HG03439 (cell line): ENCODE measurements at regions not wholly inside any gene's neighbourhood (a gene's known extent, or its start where the extent isn't known, plus 50 kb on each side); places are given as distances from the start of the nearest gene placed in this dataset.

Experiments used
- ATAC-seq: cut with Tn5 transposase; IDR thresholded peaks from one replicate; pipeline ENCODE4 v1.9.1; 2021; ENCODE audit warnings: mild to moderate bottlenecking, moderate library complexity; ENCODE audit not compliant: unreplicated experiment

- ATAC-seq = no peak
Measured at GRCh38 chr2:19300961-19301360, 57.5 kb downstream of the OSR1 start.

GRCh38 chr2:19299522-19299921, 58.9 kb downstream of the OSR1 start:
- no peak for ATAC-seq

GRCh38 chr2:19299032-19299431, 59.4 kb downstream of the OSR1 start:
- no peak for ATAC-seq

GRCh38 chr2:19297716-19298115, 60.7 kb downstream of the OSR1 start:
- no peak for ATAC-seq

- no peak for ATAC-seq
Measured at GRCh38 chr2:19295998-19296502, 62.4 kb downstream of the OSR1 start.

- no peak for ATAC-seq
Measured at GRCh38 chr2:19292007-19292406, 66.4 kb downstream of the OSR1 start.

- ATAC-seq = no peak
Measured at GRCh38 chr2:19288291-19288690, 70.1 kb downstream of the OSR1 start.

GRCh38 chr2:19287324-19287723, 71.1 kb downstream of the OSR1 start:
- ATAC-seq = no peak

- ATAC-seq = no peak
Measured at GRCh38 chr2:19282305-19282704, 76.1 kb downstream of the OSR1 start.

GRCh38 chr2:19274439-19274838, 84.0 kb downstream of the OSR1 start:
- ATAC-seq = no peak

GRCh38 chr2:19272941-19273470, 85.4 kb downstream of the OSR1 start:
- no peak for ATAC-seq

GRCh38 chr2:19272039-19272438, 86.4 kb downstream of the OSR1 start:
- no peak for ATAC-seq

- no peak for ATAC-seq
Measured at GRCh38 chr2:19264852-19265251, 93.6 kb downstream of the OSR1 start.

GRCh38 chr2:19262150-19262549, 96.3 kb downstream of the OSR1 start:
- ATAC-seq = no peak

GRCh38 chr2:19261061-19261460, 97.4 kb downstream of the OSR1 start:
- ATAC-seq = no peak

GRCh38 chr2:19256121-19256601, 102.3 kb downstream of the OSR1 start:
- no peak for ATAC-seq

GRCh38 chr2:19255481-19255880, 102.9 kb downstream of the OSR1 start:
- no peak for ATAC-seq

- no peak for ATAC-seq
Measured at GRCh38 chr2:19251554-19251953, 106.9 kb downstream of the OSR1 start.

- no peak for ATAC-seq
Measured at GRCh38 chr2:19250906-19251305, 107.5 kb downstream of the OSR1 start.

GRCh38 chr2:19247186-19247585, 111.2 kb downstream of the OSR1 start:
- no peak for ATAC-seq

GRCh38 chr2:19246496-19246895, 111.9 kb downstream of the OSR1 start:
- ATAC-seq = no peak

- ATAC-seq = no peak
Measured at GRCh38 chr2:19244460-19245363, 113.7 kb downstream of the OSR1 start.
